Ramos (cell line): ENCODE measurements at regions not wholly inside any gene's neighbourhood (a gene's known extent, or its start where the extent isn't known, plus 50 kb on each side); places are given as distances from the start of the nearest gene placed in this dataset.

Experiments used
- in situ Hi-C: fragments of 300-500 bp; cut with MboI; formaldehyde crosslinking; loops from one replicate; pipeline ENCODE4 v1.14.3; 2022; ENCODE audit warnings: low sequenced_read_pairs; ENCODE audit not compliant: unreplicated experiment

DNA sequence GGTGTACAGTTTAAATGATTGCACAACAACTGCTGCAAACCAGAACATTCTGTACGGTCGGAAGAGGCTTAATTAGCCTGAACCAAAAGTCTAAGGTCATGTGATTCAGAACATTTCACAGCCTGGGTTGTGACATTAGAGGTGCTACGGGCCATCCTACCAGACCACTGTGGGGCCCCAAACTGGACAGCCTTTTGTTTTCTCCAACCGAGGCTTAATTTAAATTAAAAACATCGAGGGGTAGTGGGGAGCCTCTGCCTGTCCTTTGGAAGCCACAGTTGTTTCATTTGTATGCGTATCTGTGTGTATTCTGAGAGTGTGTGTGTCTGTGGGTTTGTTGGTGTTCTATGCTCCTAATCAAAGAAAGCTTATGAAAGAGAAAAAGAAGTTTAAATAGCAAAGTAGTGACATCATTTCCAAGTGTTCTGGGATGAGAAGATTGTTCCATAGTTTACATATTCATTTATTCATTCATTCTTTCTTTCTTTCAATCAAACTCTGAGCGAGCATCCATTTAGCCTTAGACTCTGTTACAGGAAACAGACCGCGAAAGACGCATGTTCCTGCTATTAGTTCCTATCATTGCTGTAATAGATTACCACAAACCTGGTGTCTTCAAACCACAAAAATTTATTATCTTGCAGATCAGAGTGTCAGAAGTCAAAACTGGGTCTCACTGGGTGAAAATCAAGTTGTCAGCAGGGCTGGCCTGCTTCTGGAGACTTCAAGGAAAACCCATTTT, 444.8 kb downstream of the FOXO1 start:
- in situ Hi-C loops, result no loop called here

DNA sequence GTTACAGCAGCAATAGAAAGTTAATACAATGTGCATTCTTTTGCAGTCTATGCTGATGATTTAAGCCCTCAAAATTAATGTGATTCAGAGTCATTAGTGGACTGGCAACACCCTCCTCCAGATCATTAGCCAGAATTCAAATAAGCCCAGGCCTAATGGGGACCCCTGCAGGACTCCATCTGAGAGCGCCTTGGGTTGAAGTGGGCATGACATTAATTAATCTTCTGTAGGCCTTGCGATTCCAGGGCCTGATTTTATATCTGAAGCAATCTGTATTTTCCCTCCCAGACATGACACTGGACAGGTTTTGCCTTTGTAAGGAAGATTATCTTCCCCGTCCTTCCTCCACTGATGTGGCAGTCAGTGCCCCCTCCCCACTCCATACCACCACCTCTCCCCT, 442.9 kb downstream of the FOXO1 start:
- in situ Hi-C loops, result no loop called here

DNA sequence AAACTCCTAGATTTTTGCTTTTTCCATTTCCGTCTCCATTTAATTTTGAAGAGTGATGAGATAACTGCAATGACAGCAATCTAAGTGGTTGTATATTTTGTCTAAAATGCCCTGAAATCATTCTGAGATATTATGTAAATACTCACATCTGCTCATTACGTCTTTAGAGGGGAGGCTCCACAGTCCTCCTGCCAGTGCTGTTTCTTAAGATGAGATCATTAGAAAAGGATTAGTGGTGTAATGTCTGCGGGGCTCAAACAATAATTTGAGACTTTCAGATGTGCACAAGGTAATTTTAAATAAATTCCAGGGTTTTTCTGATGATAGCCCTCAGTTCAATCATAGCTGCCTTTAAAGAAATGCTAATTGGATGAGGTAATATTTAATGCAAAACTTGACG, 437.9 kb downstream of the FOXO1 start:
- in situ Hi-C loops, result no loop called here

DNA sequence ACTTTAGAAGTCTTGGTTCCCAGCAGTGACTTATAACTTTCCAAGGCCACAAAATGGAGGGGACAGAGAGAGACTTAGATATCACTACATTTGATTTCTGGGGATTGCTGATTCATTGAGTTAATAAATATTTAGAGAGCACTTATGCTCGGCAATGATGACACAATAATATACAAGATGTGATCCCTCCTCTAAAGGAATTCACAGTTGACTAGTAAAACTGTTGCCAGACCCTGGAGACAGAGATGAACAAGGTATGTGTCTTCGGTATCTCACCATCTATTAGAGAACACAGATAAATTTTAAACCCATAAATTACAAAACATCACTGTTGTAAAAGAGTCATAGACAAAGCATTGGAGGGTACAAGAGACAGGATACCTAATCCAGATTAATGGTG, 437.5 kb downstream of the FOXO1 start:
- in situ Hi-C loops, result no loop called here

DNA sequence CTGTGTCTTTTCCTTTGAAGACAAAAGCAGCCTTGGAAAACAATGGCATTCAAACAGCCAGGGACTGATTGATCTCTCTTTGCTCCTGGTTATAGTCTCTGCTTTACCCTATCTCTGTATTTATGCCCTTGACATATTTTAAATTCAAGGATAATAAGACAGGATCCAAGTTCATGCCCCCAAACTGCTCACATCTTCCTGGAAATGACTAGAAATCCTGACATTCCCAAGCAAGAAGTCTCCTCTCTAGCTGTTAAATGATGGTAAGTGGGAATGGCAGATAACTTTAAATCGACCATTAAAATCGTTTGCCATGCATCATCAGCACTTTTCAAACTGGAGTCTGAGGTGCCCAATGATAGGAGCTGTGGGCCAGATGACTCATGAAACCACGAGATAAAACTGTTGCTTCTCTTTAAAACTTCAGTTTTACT, 435.6 kb downstream of the FOXO1 start:
- in situ Hi-C loops, result no loop called here

DNA sequence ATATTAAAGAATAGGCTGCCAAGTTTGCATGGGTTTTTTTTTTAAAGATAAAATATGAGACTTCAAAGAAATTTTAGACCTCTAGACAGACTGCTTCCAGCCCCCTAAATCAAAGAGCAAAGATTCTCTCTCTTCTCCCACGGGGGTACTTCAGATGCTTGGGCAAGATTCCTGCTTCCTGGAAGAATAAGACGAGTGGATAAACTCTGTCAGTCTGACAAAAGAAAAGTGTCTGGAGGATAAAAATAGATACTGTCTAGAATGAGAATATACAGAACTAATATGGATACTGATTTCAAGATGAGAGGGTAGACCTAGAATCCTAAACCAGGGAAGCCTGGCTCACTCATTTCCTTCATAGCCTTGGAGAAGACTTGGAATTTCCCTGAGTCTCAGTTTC, 435.1 kb downstream of the FOXO1 start:
- in situ Hi-C loops, result no loop called here

DNA sequence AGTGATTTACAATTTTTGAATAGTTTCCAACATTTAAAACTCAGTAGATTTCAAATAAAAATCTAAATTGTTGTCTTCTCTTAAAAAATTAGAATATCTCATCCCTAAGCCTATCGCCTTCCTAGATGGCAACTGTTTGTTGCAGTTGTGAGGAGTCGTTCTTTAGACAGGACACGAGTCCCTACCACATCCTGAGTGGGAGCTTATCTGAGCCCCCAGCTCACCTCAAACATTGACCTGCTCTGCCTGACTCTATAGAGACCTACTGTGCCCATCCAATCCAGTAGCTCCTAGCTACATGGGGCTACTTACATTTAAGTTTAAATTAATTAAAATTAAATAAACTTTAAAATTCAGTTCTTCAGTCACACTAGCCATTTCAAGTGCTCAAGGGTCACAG, 434.7 kb downstream of the FOXO1 start:
- in situ Hi-C loops, result no loop called here

DNA sequence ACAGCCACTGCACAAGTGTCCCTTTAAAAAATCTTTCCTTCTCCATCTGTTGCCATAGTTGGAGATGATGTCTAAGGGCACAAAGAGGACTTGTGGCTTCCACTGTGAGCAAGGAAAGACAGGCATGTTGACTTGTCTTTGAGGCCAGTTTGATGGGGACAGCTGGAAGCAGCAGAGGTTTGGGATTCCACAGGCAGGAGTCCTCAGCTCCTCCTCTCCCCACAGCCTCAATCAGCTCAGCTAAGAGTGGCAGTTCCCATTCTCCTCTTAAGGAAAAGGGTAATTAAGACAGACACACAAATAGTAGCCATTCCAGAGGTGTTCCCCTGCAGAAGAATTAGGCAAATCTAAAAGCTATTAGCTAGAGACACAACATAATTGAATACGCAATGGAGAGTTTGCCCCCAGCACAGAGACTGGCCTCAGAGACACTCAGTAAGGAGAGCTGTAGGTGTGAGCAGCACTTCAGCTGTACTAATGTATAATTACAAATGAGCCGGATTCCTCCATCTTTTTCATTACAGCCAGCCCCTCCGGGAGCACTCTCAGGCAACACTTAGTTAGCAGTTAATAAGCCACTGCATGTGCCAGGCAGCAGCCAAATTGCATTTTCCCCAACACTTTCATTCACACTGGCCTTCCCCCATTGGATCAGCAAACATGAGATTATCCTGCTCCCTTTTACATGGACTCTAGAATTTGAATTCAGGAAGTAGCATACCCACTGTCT, 434.0 kb downstream of the FOXO1 start:
- in situ Hi-C loops, result no loop called here

DNA sequence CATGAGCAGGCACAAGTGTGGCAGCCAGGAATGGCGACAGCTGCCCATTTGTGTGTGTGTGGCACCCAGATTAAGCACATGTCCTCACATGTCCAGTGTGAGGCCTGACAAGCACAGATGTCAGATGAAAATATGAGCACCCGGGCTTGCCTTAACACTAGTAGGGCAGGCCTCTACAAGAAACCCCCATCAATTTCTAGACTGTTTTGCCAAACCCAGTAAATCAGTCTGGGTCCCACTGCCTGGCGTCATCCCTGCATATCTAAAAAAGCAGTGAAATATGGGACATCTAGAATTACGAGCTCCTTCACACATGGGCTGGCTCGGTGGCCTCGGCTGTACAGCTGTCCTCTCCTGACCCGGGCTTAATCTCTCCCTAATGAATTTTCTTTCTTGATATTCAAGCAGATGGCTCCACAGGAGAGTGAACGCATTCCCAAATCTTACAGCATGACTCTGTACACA, 432.7 kb downstream of the FOXO1 start:
- in situ Hi-C loops, result no loop called here

DNA sequence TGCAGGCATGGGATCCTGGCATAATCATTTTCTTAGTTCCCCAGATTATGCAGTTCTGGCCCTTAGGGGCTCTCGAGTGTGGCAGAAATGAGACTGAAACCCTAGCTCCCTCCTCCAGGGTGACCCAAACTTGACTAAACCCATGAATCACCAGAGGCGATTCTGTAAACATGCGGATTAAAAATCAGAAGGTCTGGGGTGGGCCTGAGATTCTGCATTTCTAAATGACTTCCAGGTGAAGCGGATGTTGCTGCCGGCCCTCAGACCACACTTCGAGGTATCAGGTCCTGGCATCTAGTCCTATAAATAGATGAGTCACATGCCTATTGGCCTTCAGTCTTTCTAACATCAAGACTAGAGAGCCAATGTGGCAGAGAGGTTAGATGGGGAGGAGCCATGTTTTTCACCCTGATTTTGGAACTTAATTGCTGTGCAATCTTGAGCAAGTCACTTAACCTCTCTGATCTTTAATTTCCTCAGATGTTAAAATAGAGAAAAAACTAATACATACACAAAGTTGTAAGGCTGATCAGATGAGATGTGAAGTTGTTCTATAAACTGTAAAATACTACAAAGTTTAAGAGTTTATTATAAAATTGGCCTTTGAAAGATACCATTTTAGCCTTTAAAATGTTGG, 431.2 kb downstream of the FOXO1 start:
- in situ Hi-C loops, result no loop called here

DNA sequence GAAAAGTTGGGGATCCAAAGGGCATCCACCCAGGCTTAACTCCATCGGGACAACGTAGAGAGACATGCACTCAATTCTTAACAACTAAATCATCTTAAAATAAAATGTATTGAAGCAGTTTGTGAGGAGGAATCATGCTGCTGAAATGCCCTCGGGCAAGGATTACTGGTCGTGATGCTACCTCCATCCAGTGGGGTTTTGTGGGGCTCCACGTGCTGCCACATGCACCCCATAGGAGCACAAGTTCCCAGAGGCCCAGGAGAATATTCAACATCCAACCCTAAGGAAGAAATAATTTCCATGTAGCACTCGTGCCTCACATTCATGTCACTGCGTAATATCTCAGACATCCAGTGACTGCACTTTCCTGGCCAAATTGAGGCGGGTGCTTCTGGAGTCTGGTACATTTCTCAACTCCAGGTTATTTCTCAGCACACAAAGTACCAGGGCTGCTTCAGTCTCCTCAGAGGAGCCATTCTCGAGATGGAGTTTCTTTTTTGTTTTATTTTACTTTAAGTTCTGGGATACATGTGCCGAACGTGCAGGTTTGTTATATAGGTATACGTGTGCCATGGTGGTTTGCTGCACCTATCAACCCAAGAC, 429.8 kb downstream of the FOXO1 start:
- in situ Hi-C loops, result no loop called here

DNA sequence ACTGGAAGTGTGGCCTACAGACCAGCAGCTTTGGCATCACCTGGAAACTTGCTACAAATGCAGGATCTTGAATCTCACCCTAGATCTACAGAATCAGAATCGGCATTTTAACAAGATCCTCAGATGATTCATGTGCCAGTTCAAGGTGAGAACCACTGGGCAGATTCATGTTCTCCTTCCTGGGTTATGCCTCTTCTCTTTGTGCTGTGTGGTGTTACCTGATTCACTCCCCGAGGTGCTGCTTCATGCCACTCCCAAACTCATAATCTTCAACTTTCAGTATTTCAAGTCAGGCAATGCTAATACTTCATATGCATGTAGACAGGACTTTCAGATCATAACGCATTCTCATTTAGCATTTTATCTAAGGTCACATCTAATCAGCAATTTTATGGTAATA, 427.7 kb downstream of the FOXO1 start:
- in situ Hi-C loops, result no loop called here

DNA sequence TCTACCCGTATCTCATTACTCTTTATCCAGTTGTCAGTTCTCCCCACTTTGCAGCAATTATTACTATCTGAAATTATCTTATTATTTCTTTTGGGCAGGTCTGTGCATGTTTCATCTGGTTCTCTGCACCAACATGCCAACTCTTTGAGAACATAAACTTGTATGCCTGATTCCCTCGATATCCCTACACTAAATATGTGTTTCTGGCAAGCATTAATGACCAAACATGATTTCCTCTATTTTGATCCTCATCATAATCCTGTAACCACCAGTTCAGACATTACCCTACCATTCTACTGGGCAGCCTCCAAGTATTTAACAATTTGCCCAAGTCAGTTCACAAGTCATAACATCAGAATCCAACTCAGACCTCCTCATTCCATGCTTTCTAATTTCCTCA, 426.1 kb downstream of the FOXO1 start:
- in situ Hi-C loops, result no loop called here

DNA sequence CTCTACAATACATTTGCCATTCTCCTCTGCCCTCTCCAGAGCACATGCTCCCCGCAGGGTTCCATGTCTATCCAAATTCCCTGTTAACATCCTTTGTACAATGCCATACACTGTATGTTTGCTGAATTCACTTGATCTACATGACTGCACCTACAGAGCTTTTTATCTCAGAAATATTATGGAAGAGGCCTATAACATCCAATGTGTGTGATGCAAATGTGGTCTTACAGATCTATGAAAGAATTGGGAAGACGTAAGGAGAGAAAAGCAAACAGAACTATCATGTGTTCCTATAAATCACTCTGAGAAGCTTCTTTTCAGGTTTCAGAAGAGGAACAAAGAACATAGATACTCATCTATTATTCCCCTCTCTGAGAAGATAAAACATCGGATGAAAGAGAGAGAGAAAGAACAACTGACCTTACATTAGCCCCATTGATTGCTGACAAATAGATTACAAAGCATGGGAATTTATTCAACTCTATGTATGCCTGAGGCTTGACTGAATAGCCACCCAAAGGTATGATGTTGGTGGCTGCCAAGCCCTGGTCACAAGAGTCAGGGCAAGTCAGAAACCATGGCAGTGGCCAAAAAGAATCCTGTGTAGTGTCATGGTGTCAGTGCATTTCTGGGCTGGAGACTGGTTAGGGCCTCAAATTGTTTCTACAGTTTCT, 425.2 kb downstream of the FOXO1 start:
- in situ Hi-C loops, result no loop called here

DNA sequence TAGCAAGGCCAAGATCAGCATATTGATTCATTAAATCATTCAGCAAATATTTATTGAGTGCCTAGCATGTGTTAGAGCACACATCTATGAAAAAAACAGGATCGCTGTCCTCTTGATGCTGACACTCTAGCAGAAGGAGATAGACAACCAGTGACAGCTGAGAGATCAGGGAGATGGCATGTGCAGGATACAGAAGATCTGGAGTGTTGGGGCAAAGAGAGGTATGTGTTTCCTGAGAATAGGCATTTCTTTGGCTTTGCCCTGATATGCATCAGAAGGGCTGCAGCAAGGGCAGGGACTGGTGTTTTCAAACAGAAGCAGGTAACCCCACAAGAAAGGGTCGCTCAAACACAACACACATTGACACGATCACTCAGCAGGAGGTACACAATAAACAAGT, 423.4 kb downstream of the FOXO1 start:
- in situ Hi-C loops, result no loop called here

DNA sequence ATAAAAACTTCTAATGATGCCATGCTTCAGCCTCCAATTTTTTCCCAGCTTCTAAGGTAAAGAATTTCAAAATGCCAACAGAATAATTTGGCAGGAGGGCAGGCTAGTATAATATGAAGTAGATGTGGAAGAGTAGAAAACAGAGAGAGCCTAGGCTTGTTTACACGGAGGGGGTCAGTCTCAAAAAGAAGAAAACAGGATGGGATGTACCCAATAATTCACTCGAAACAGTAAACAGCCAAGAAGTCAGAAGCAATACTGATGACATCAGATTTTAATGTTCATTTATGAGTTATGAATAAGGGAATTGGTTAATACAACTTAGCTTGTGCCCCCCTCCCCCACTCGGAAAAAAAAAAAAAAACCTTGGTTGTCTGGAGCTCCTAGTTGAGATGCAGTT, 422.5 kb downstream of the FOXO1 start:
- in situ Hi-C loops, result no loop called here

DNA sequence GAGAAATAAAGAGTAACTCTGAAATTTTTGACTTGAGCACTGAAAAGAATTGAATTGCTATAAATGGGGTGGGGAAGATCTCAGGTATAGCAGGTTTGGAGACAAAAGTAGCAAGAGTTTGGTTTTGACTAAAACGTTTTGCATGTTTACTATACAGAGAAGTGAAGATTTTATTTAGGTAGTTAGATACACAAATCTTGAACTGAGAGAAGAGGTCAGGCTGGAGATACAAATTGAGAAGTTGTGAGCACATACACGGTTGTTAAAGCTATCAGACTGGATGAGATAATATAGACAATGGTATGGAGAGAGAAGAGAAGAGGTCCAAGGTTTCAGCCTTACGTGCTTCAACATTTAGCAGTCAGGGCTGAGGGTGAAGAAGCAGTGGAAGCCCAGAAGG, 420.9 kb downstream of the FOXO1 start:
- in situ Hi-C loops, result no loop called here

DNA sequence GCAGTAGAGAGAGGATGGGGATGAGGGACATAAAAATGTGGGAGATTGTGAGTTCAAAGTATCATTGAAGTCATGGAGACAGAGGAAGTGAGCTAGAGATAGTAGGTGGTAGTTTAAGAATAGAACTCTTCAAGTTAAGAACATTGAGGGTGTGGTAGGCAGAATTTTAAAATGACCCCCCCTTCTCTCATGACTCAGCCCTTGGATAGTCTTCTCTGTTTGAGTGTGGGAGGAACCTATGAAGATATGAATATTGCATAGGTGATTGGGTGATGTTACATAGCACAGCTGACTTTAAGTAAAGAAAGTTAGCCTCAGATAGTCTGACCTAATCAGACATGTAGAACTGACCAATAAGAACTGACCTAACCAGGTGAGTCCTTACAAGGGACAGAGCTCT, 418.6 kb downstream of the FOXO1 start:
- in situ Hi-C loops, result no loop called here

DNA sequence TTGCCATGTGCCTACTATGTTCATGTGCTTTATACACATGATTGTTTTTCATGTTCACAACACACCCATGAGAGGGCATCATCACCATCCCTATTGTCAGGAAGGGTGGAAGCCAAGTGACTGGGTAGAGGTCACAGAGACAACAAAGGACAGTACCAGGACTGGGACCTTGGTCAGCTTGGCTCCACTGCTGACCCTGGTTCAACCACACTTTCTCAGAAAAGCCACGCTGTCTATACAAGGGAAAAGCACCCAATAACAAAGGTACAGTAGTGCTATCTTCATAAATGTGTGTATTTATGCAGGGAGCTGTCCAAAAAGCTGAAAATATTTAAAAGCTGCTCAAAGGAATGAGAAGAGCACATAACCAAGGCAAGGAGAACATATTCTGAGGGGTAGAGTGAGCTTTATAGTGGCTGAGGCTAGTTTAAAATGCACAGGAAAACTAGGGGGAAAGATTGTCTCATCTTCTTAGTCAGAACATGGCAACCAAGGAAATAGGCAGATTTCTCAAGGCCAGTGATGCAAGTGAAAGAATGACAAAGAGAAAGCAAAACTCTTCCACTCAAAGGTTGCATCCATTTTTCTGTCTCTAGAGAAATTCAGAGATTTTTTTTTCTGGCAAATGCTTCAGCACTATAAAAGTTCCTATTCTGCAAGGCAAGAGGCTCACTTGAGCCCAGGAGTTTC, 415.0 kb downstream of the FOXO1 start:
- in situ Hi-C loops, result no loop called here

DNA sequence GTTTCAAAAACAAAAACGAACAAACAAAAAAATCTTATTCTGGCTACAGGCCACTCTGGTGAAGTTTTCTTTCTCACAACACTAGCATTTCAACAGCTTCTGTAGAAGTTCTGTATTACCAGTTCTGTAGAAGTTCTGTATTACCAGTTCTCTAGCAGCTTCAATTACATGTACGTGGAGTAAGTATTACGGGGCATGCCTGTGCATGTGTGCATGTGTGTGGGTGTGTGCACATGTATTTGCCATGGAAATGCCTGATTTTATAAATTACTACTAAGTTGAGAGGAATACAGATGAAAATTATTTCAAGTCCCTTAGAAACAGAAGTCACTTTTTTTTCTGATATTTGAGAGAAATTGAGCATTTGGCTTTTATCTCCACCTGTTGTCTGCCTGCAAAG, 414.2 kb downstream of the FOXO1 start:
- in situ Hi-C loops, result no loop called here
